Glutamatergic neuron (in vitro differentiated cells): ENCODE measurements at regions not wholly inside any gene's neighbourhood (a gene's known extent, or its start where the extent isn't known, plus 50 kb on each side); places are given as distances from the start of the nearest gene placed in this dataset.

Source experiments
- DNase-seq: peaks from one replicate; pipeline ENCODE4 v3.0.0; 2022
- H3K27ac Mint-ChIP-seq: one replicate; pipeline ENCODE4 v1.8.0; 2020; ENCODE audit warnings: mild to moderate bottlenecking, mixed read lengths, inconsistent platforms; ENCODE audit not compliant: unreplicated experiment
- H3K27me3 Mint-ChIP-seq: one replicate; pipeline ENCODE4 v1.8.0; 2020; ENCODE audit warnings: mild to moderate bottlenecking, moderate library complexity, mixed read lengths, inconsistent platforms; ENCODE audit not compliant: unreplicated experiment
- H3K36me3 Mint-ChIP-seq: one replicate; pipeline ENCODE4 v1.8.0; 2020; ENCODE audit warnings: mild to moderate bottlenecking, mixed read lengths, inconsistent platforms; ENCODE audit not compliant: unreplicated experiment
- H3K4me1 Mint-ChIP-seq: one replicate; pipeline ENCODE4 v1.8.0; 2020; ENCODE audit warnings: mild to moderate bottlenecking, low read depth, mixed read lengths, inconsistent platforms; ENCODE audit not compliant: unreplicated experiment
- H3K4me3 Mint-ChIP-seq: one replicate; pipeline ENCODE4 v1.8.0; 2020; ENCODE audit warnings: mild to moderate bottlenecking, mixed read lengths, inconsistent platforms; ENCODE audit not compliant: unreplicated experiment
- H3K9me3 Mint-ChIP-seq: one replicate; pipeline ENCODE4 v1.8.0; 2020; ENCODE audit warnings: mild to moderate bottlenecking, moderate library complexity, mixed read lengths, inconsistent platforms; ENCODE audit not compliant: unreplicated experiment
- TF ChIP-seq, protein P1 (sequence below): fragments of 200-600 bp; sonication (generic); IDR thresholded peaks from one replicate; pipeline ENCODE4 v1.5.0; 2021; ENCODE audit not compliant: partially characterized antibody, unreplicated experiment

GRCh38 chr6:166860392-166860791, 96.0 kb downstream of the RNASET2 start:
- peaks cover 5% of the 10 kb centered on the region for H3K4me1 Mint-ChIP-seq
- H3K27ac Mint-ChIP-seq = no peak overlapping the region
- TF ChIP-seq, protein P1, sequence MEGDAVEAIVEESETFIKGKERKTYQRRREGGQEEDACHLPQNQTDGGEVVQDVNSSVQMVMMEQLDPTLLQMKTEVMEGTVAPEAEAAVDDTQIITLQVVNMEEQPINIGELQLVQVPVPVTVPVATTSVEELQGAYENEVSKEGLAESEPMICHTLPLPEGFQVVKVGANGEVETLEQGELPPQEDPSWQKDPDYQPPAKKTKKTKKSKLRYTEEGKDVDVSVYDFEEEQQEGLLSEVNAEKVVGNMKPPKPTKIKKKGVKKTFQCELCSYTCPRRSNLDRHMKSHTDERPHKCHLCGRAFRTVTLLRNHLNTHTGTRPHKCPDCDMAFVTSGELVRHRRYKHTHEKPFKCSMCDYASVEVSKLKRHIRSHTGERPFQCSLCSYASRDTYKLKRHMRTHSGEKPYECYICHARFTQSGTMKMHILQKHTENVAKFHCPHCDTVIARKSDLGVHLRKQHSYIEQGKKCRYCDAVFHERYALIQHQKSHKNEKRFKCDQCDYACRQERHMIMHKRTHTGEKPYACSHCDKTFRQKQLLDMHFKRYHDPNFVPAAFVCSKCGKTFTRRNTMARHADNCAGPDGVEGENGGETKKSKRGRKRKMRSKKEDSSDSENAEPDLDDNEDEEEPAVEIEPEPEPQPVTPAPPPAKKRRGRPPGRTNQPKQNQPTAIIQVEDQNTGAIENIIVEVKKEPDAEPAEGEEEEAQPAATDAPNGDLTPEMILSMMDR = no peak
- DNase-seq = no peak
- peaks cover 3% of the 10 kb centered on the region for H3K27me3 Mint-ChIP-seq
- H3K9me3 Mint-ChIP-seq = no peaks in the 10 kb centered on the region
- H3K36me3 Mint-ChIP-seq = no peaks in the 10 kb centered on the region
- no peak overlapping the region for H3K4me3 Mint-ChIP-seq

DNA sequence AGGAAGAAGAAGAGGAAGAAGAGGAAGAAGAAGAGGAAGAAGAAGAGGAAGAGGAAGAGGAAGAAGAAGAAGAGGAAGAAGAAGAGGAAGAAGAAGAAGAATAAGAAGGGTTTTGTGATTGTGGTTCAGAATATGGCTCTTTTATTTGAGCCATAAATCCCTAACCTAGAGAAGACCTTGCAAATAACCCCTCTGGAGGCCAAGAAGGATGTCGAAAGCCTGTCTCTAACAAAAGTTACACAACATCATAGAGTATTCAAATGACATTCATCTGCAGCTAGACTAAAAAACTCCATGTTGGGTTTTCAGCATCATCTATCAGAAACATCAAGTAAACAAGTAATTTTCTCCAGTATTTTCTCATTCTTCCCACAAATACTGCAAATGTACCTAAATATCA, 100.9 kb downstream of the RNASET2 start:
- no peaks in the 10 kb centered on the region for H3K36me3 Mint-ChIP-seq
- no peak overlapping the region for H3K4me3 Mint-ChIP-seq
- H3K27me3 Mint-ChIP-seq = no peaks in the 10 kb centered on the region
- no peaks in the 10 kb centered on the region for H3K4me1 Mint-ChIP-seq
- TF ChIP-seq, protein P1 = no peak
- no peak for DNase-seq
- H3K9me3 Mint-ChIP-seq = peaks cover 4% of the 10 kb centered on the region
- no peak overlapping the region for H3K27ac Mint-ChIP-seq

DNA sequence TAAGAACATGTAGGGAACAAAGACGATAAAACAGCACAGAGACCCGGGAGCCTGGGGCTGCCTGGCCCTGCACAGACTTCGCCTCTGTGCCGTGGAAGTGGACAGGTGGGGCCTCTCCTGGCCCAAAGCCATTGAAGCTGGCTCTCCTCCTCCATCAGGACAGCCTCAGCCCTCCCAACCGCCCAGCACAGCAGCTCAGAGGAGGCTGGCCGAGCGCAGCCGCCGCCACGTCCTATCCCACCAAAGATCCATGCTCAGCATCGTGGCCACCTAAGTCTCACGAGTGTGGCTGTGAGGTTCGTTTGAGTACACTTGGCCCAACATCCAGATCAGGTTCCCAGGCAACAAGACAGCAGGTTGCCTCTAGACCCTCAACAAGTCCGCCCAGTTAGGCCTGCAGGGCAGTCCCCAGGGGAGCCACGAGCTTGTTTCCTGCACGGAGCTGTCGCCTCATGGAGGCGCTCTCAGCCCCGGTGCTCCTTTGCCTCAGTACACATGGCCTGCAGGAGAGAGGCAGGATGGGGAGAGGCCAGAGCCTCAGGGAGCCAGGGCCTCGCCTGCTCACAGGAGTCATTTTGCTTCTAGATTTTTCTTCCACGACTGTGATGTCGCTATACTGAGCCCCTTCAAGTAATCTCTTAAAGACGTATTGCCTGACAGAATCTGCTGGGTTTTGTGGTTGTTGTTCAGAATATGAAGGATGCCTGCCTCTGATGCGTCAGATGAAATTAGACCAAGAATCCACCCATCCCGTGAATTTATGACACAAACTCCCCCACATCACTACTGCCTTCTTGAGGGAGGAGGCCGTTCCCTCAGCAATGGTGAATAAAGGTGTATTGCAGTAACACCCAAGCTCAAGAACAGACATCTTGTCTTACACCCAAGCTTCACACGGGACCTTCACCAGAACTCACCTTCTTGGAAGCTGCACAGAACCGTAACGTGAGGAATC, 102.7 kb downstream of the RNASET2 start:
- Mint-ChIP-seq H3K9me3 (peaks cover 4% of the 10 kb centered on the region), H3K27ac (no peak overlapping the region), H3K4me1 (no peaks in the 10 kb centered on the region), H3K27me3 (no peaks in the 10 kb centered on the region), H3K4me3 (no peak overlapping the region), H3K36me3 (no peaks in the 10 kb centered on the region)
- DNase-seq = no peak
- TF ChIP-seq, protein P1 = no peak

DNA sequence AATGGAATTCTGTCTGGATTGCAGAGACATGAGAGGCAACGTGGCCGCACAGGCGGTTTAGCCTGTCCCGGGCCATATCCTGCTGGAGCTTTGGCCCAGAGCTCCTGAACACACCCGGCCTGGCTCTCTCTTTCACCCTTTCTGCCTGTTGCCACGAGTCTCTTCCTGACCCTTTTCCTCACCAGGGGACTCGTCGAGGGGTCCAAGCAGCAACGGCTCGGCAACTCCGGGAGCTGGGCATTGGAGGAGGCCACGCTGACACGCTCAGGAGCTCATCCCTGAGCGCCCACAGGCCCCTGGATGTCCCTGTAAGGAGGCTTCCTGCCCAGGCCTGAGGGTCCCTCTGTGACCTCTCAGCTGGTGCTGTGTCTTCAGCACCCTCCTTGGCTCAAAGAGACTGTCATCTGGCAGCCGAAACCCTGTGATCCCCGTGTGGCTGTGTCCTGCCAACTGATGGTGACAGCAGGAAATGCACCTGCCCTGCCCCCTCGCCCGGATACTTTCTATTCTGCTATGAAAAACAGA, 103.8 kb downstream of the RNASET2 start:
- Mint-ChIP-seq H3K9me3 (peaks cover 4% of the 10 kb centered on the region), H3K36me3 (peaks cover 3% of the 10 kb centered on the region), H3K27ac (no peak overlapping the region), H3K4me1 (no peaks in the 10 kb centered on the region), H3K4me3 (no peak overlapping the region), H3K27me3 (no peaks in the 10 kb centered on the region)
- TF ChIP-seq, protein P1 = no peak
- DNase-seq = no peak

DNA sequence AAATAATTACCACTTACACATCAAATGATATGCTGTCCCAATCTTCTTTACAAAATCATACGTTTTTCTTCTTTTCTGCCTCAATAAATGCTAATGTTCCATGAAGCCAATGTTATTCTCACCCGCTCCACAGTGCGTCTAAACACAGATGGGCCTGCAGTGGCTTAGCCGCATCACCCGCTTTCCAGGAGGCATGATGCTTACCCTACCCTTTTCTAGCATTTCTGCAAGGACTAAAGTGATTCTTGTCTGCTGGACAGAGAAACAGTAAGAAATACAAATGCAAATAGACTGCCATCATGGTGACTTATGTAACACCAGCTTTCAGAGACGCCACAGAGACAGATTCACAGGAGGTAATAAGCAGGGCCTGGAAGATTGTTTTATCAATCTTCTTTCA, 104.4 kb downstream of the RNASET2 start:
- Mint-ChIP-seq H3K27ac (no peak overlapping the region), H3K27me3 (no peaks in the 10 kb centered on the region), H3K36me3 (peaks cover 9% of the 10 kb centered on the region), H3K4me3 (no peak overlapping the region), H3K4me1 (no peaks in the 10 kb centered on the region), H3K9me3 (peaks cover 4% of the 10 kb centered on the region)
- DNase-seq = no peak
- TF ChIP-seq, protein P1 = no peak
